Heart left ventricle (tissue), 16 donors: ENCODE measurements at regions not wholly inside any gene's neighbourhood (a gene's known extent, or its start where the extent isn't known, plus 50 kb on each side); places are given as distances from the start of the nearest gene placed in this dataset.

Experiments
- ATAC-seq, 4 donors: fragments of 200-7000 bp; cut with Tn5 transposase; one replicate each; pipeline ENCODE4 v1.9.1; 2020 to 2022; ENCODE audit warnings: moderate library complexity in 4 of 4, mild to moderate bottlenecking in 3 of 4, moderate number of reproducible peaks in 1 of 4
- DNase-seq, 5 donors: peaks; one replicate each; pipeline ENCODE4 v3.0.0-alpha.2; 2020
- H3K27ac ChIP-seq, 12 donors: fragments of 200-600 bp; sonication (generic) in 4 of 12; one replicate each; pipeline versions ENCODE4 v1.5.0 to v1.8.0; 2016 to 2022; ENCODE audit warnings: mild to moderate bottlenecking in 2 of 12
- H3K27me3 ChIP-seq, 9 donors: fragments of 200-600 bp; sonication (generic) in 2 of 9; one replicate each; pipeline versions ENCODE4 v1.5.1 to v1.8.0; 2016 to 2022; ENCODE audit warnings: mild to moderate bottlenecking in 3 of 9
- H3K36me3 ChIP-seq, 9 donors: fragments of 200-600 bp; sonication (generic) in 2 of 9; one replicate each; pipeline versions ENCODE4 v1.5.0 to v1.8.0; 2018 to 2022; ENCODE audit warnings: mild to moderate bottlenecking in 2 of 9
- H3K4me1 ChIP-seq, 12 donors: fragments of 200-600 bp; sonication (generic) in 4 of 12; one replicate each; pipeline versions ENCODE4 v1.5.0 to v1.8.0; 2016 to 2022; ENCODE audit warnings: mild to moderate bottlenecking in 3 of 12
- H3K4me3 ChIP-seq, 12 donors: fragments of 200-600 bp; sonication (generic) in 4 of 12; one replicate each; pipeline versions ENCODE4 v1.5.0 to v1.8.0; 2017 to 2022; ENCODE audit warnings: mild to moderate bottlenecking in 9 of 12, moderate library complexity in 4 of 12
- H3K9me3 ChIP-seq, 12 donors: fragments of 200-600 bp; sonication (generic) in 4 of 12; one replicate each; pipeline versions ENCODE4 v1.5.0 to v1.8.0; 2016 to 2022; ENCODE audit warnings: mild to moderate bottlenecking in 1 of 12
- POLR2A ChIP-seq, 2 donors: fragments of 450-650 bp; IDR thresholded peaks; one replicate each; pipeline ENCODE4 v1.6.1; 2017; ENCODE audit warnings: antibody characterized with exemption in 2 of 2, mild to moderate bottlenecking in 2 of 2, moderate library complexity in 2 of 2
- WGBS, 4 donors: extraction: QIAGEN DNeasy Blood & Tissue Kit in 2 of 4; methylation state at CpG; one replicate each; pipeline versions ENCODE4 v1.1.5 to v1.1.7; 2013 to 2018; 5-methylcytosine and 5-hydroxymethylcytosine counted together
- intact Hi-C, 10 donors: fragments of 100-400 bp; cut with DNase I; formaldehyde crosslinking; loops; one replicate each; pipeline versions ENCODE4 v1.11.1 to v1.14.2; 2022
- TF ChIP-seq, protein P1 (sequence below), 12 donors: fragments of 200-600 bp; sonication (generic) in 4 of 12; IDR thresholded peaks; one replicate each; pipeline versions ENCODE4 v1.5.0 to v1.8.0; 2018 to 2022; ENCODE audit warnings: antibody characterized with exemption in 12 of 12, mild to moderate bottlenecking in 5 of 12
- donor health status: ischemic (EF 13 %, LVEDD 7.1; RV severe dilation, severe dysfunction).
- donor health status: healthy with polysubstance abuse.
- donor health status: DM: no; HTN: yes; CAD: no.
- donor health status: DM: no; HTN: no; CAD: no.
- donor health status: ischemic (EF 25% LVEDD 6.9; RV normal size, moderate dysfunction).
- donor health status: ischemic (EF 25% LVEDD 5.7; RV mildly dilated, moderate dysfunction).
- donor health status: healthy.
- donor health status: DM: yes; HTN: yes; CAD: no.
- donor health status: ischemic (EF 35%, LVEDD 5.7; RV mildly dilated, moderate dysfunction).
- donor health status: nonischemic (EF 11% LVEDD 7.7; RV severe dilation, severe dysfunction).
- donor health status: DM: yes; HTN: yes; CAD: no.
- donor health status: PGD.
- donor health status: ischemic (EF 29% LVEDD 5.4; RV normal size, mild dysfunction).
- donor health status: nonischemic (EF 23%, LVEDD 6.1; RV moderate dilation, normal function).

DNA sequence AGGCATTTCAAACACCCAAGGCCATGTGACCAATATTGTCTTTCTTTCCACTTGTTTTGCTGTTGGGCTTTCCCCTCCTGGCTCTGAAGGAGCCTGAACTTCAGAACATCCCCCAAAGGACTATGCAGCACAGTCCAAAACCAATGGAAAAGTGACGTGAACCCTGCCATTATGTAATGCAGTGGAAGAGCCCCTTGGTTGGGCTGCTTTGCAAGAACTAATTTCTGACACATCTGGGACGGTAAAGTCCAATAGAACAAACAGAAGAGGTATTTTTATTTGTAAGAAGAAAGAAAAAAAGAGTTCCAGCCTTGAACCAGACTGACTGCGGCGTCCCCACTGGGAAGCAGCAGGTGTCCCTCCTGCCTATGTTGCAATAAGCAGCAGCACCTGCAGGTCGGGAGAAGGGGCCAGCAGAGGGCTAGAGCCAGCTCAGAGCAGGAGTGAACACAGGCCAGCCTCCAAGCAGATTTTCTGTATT lies 116.7 kb downstream of the CDC7 start:
- TF ChIP-seq, protein P1, sequence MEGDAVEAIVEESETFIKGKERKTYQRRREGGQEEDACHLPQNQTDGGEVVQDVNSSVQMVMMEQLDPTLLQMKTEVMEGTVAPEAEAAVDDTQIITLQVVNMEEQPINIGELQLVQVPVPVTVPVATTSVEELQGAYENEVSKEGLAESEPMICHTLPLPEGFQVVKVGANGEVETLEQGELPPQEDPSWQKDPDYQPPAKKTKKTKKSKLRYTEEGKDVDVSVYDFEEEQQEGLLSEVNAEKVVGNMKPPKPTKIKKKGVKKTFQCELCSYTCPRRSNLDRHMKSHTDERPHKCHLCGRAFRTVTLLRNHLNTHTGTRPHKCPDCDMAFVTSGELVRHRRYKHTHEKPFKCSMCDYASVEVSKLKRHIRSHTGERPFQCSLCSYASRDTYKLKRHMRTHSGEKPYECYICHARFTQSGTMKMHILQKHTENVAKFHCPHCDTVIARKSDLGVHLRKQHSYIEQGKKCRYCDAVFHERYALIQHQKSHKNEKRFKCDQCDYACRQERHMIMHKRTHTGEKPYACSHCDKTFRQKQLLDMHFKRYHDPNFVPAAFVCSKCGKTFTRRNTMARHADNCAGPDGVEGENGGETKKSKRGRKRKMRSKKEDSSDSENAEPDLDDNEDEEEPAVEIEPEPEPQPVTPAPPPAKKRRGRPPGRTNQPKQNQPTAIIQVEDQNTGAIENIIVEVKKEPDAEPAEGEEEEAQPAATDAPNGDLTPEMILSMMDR (IDR thresholded peaks at IDR 0.05): peak in 7 of 12 donors; percentile 9 to 34 (median 24)
- TF ChIP-seq POLR2A (IDR thresholded peaks at IDR 0.05): no peak
- WGBS, 4 donors: 61 to 69% (median 64%) methylated on average over 5 of the region's 5 CpGs
- ATAC-seq (peak; percentile 67 to 85 (median 74)), DNase-seq (peak in 4 of 5 donors; percentile 39 to 71 (median 51))
- no peaks in the 10 kb centered on the region for H3K36me3 ChIP-seq
- H3K27ac ChIP-seq: peak overlapping the region in 3 of 12 donors; percentile 10 to 26 (median 21)
- H3K4me3 ChIP-seq: no peak overlapping the region
- H3K4me1 ChIP-seq: peaks cover 0 to 19% (median under 1%) of the 10 kb centered on the region in 12 donors
- H3K27me3 ChIP-seq: no peaks in the 10 kb centered on the region
- no peaks in the 10 kb centered on the region for H3K9me3 ChIP-seq
- intact Hi-C loops: loop anchor here in 1 of 10 donors (10.0 kb wide), 1 partner anchor 307 kb away; no protein-coding TSS in a partner anchor

DNA sequence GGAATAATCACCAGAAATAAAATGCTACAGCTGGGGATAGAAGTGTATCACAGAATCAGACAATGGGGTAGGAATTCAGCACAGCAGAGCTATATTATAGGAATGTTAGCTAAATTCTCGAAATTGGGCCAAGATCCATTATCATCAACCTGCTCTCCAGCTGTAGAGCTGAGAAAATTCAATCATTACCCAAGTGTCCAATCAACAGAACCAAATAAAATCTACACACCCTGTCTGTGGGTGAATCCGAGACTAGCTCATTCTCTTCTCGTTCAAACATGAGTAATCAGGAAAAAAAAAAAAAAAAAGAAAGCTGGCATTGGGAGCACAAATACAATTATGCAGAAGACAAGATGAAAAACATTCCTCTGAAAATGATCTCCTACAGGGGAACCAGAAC lies 119.2 kb downstream of the CDC7 start:
- H3K4me1 ChIP-seq: peaks cover 0 to 27% (median 4%) of the 10 kb centered on the region in 12 donors
- intact Hi-C loops: loop anchor here in 1 of 10 donors (10.0 kb wide), 1 partner anchor 305 kb away; no protein-coding TSS in a partner anchor
- ATAC-seq (no peak), DNase-seq (no peak)
- no peaks in the 10 kb centered on the region for H3K9me3 ChIP-seq
- no peaks in the 10 kb centered on the region for H3K27me3 ChIP-seq
- TF ChIP-seq POLR2A (IDR thresholded peaks at IDR 0.05): no peak
- TF ChIP-seq, protein P1 (IDR thresholded peaks at IDR 0.05): no peak
- no peak overlapping the region for H3K27ac ChIP-seq
- H3K4me3 ChIP-seq: no peak overlapping the region
- no peaks in the 10 kb centered on the region for H3K36me3 ChIP-seq
- 75 to 86% (median 80%) methylated on average over 3 of the region's 3 CpGs for WGBS, 4 donors

DNA sequence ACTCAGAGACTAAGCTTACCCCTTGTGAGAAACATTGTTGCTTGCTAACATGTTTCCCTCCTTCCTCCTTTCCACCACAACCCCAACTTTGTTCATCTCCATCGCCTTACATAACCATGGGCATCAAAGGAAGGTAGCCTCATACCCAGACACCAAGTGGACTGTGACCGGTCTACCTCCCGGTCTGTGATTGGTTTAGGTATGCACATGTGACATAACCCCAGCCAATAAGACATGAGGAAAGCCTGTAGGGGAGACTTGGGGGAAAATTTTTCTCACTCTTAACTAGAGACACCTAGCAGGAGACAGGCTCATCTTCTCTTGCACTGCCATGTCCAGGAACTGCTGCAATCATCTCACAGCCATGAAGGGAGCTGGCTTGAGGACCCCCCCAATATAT lies 120.7 kb downstream of the CDC7 start:
- no peaks in the 10 kb centered on the region for H3K36me3 ChIP-seq
- no peak overlapping the region for H3K4me3 ChIP-seq
- TF ChIP-seq, protein P1 (IDR thresholded peaks at IDR 0.05): no peak
- TF ChIP-seq POLR2A (IDR thresholded peaks at IDR 0.05): no peak
- peaks cover 0 to 27% (median 4%) of the 10 kb centered on the region in 12 donors for H3K4me1 ChIP-seq
- no peaks in the 10 kb centered on the region for H3K27me3 ChIP-seq
- WGBS, 4 donors: 90 to 100% (median 99%) methylated on average over 3 of the region's 3 CpGs
- ATAC-seq: no peak
- H3K27ac ChIP-seq: no peak overlapping the region
- DNase-seq: no peak
- H3K9me3 ChIP-seq: no peaks in the 10 kb centered on the region
- intact Hi-C loops: no loop called here

DNA sequence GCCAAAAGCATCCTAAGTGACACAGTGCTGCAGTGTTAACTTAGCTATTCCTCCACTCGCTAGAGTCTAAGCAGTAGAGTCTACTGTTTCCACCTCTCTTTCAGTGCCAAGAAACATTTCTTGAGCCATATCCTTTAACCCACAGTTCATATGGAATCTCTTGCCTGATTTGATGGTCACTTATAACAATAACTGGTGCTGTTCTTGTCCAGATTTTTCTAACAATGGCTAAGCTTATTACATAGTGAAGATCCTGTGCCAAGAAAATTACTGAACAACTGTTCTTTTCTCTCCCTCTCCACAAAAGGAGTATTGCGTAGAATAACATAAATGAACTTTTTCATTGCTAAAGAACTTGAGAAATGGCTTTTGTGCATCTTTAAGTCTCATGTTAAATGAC lies 121.3 kb downstream of the CDC7 start:
- Histone ChIP-seq H3K27me3 (no peaks in the 10 kb centered on the region), H3K4me1 (peaks cover 0 to 27% (median 4%) of the 10 kb centered on the region in 12 donors), H3K4me3 (no peak overlapping the region), H3K36me3 (no peaks in the 10 kb centered on the region), H3K9me3 (no peaks in the 10 kb centered on the region), H3K27ac (peak overlapping the region in 1 of 12 donors; percentile 56)
- ATAC-seq (no peak), DNase-seq (no peak)
- TF ChIP-seq, protein P1 (IDR thresholded peaks at IDR 0.05): no peak
- TF ChIP-seq POLR2A (IDR thresholded peaks at IDR 0.05): no peak
- intact Hi-C loops: no loop called here
- 49 to 87% (median 78%) methylated on average over 2 of the region's 2 CpGs for WGBS, 4 donors
